ENCODE measurements at regions not wholly inside any gene's neighbourhood (a gene's known extent, or its start where the extent isn't known, plus 50 kb on each side); places are given as distances from the start of the nearest gene placed in this dataset.
"Not testable (repeated sequence)": the region's sequence is repeated elsewhere in the genome, so short reads cannot be mapped to it uniquely, and the experiment has no call there.

GRCh38 chr12:114501474-114501807 is 95.5 kb upstream of the TBX5 start:
- DNase-seq (ENCODE audit: low read depth) = no peak

- no peak for DNase-seq (ENCODE audit: low read depth)
Observed at GRCh38 chr12:114500775-114501473, 95.0 kb upstream of the TBX5 start.

DNA sequence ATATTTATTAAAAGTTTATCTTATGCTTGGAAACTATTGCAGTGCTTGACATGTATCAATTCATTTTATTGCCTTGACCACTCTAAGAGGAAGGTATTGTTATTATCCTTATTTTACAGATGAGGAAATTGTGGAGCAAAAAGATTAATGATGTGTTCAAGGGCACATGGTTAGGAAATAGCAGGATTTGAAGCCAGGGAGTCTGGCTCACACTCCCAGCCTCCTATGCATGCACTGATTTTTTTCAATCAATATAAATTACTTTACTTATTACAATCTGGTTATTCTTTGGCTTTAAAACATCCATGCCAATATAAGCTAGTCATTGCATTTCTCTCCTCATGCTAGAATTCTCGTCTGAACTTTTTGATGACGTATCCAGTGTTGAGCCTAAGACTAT is 94.2 kb upstream of the TBX5 start:
- DNase-seq (ENCODE audit: low read depth) = no peak

DNA sequence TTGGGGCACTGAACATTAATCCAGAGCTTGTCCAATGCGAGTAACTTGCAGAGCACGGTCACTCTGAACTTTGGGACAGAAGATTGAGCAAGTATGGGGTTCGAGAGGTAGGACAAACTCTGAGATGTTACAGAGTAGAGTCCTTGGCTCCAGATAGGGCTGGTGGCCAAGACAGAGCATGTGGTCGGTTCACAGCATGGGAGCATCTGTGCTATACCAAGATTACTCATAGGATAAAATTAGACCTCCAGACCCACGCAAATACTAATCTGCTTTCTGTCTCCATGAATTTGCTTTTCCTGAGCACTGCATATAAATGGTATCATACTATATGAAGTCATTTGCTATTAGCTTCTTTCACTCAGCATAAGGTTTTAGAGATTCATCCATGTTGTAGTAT is 93.4 kb upstream of the TBX5 start:
- no peak for DNase-seq (ENCODE audit: low read depth)

- DNase-seq (ENCODE audit: low read depth) = no peak
Observed at GRCh38 chr12:114491916-114492315, 86.0 kb upstream of the TBX5 start.

DNA sequence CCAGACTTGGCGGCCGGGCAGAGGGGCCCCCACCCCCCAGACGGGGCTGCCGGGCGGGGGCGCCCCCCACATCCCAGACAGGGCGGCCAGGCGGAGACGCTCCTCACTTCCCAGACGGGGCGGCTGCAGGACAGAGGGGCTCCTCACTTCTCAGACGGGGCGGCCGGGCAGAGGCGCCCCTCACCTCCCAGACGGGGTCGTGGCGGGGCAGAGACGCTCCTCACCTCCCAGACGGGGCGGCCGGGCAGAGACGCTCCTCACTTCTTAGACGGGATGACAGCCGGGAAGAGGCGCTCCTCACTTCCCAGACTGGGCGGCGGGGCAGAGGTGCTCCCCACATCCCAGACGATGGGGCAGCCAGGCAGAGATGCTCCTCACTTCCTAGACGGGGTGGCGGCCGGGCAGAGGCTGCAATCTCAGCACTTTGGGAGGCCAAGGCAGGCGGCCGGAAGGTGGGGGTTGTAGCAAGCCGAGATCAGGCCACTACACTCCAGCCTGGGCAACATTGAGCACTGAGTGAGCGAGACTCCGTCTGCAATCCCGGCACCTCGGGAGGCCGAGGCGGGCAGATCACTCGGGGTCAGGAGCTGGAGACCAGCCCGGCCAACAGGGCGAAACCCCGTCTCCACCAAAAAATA is 79.0 kb upstream of the TBX5 start:
- DNase-seq (ENCODE audit: low read depth) = not testable (repeated sequence)

GRCh38 chr12:114483996-114484395 is 78.1 kb upstream of the TBX5 start:
- DNase-seq (ENCODE audit: low read depth) = no peak

GRCh38 chr12:114481200-114481535 is 75.2 kb upstream of the TBX5 start:
- no peak for DNase-seq (ENCODE audit: low read depth)

DNA sequence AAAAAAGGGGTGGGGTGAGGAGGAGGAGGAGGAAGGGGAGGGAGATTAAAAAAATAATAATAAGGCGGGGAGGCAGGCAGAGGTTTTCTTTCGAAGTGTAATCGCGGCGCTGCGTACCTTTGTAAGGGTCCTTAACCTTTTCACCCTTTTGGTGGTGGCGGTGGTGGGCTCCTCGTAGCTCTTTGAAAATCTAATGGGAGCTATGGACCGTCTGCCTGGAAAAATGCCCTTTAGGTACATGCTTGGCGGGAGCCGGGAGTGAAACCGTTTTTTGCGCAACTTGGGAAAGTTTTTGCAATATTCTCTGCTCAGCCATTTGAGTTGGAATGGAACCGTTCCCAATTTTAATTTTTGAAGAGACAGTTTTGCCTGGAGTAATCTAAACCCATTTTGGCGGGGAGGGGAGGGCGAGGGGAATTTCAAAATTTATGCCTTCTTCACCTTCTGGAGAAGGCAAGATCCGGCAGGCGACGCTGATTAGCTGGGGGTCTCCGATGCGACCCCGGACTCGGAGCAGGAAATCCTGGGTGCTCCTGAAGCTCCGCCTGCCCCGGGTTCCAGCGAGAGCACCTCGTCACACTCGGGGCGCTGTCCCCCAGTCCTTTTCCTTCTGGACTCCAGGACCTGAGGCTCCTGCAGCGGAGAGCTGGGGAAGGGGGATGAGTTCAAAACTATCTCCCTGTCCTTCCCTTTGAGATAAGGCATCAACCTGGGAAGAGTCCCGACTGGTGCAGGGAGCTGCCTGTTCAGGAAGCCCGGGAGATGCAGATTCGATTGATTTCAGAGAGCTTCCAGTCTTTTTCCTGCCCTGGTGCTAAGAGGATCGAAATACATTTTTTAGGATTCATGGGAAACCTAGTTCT is 74.6 kb upstream of the TBX5 start:
- DNase-seq (ENCODE audit: low read depth) = no peak

DNA sequence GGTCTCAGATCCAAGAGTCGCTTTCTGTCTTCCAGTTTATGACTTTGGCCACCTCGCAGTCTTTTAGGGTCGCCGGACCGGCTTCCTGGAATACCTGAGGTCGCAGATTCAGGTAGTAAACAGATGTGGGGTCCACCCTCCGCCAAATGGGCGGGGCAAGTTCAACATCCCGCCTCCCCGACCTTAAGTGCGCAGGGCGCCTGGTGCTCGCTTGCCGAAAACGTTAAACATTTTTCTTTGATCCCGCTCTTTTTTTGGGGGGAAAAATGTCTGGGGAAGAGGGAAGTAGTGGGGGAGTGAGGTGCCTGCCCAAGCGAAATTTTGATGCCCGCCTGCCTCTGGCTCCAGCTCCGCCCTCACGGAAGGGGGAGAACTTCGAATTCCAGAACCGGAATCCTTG is 73.9 kb upstream of the TBX5 start:
- no peak for DNase-seq (ENCODE audit: low read depth)

DNA sequence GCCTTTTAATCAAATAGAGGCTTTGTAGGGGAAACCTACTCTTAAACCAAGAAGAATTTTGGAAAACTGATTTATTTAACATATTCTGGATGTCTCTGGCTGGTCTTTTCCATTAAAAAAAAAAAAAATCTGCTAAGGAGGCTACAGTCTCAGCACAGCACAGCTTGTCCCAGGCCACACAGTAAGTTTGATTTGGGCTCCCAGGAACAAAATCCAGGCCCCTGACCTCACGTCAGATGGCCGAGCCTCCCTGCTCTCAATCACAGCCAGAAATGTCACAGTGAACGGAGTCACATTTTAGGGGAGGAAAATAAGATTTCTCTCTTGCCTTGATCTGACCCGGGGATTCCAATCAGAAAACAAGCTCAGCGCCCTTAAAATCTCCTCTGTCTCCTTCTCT is 72.9 kb upstream of the TBX5 start:
- DNase-seq (ENCODE audit: low read depth) = no peak

DNA sequence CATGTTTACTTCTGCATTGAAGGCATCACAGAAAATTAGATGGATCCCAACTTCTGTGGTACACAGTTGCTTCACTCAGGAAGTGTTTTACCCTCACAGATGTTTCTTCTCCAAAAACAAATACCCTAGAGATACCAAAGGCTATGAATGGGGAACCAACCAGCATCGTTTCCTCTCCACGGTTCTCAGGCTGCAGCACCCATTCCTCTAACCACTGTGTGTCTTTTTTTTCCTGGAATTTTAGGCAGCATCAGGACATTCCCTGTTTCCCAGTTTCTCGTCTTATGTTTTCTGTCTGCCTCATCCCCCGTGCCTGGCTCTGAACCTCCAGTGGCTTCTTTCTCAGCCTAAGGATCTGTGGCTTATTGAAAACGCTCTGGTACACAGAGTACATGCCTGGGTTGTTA is 72.0 kb upstream of the TBX5 start:
- no peak for DNase-seq (ENCODE audit: low read depth)

- DNase-seq (ENCODE audit: low read depth) = no peak
Observed at GRCh38 chr12:114476159-114476558, 70.2 kb upstream of the TBX5 start.

DNA sequence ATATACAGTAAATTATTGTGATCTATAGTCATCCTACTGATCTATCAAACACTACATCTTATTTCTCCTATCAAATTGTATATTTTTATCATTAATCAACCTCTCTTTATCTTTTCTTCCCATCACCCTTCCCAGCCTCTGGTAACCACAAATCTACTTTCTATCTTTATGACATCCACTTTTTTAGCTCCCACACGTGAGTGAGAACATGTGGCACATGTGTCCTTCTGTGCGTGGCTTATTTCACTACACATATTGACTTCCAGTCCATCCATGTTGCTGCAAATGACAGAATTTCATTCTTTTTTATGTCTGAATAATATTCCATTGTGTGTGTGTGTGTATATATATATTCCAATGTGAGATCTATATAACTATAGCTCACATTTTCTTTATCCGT is 67.8 kb upstream of the TBX5 start:
- no peak for DNase-seq (ENCODE audit: low read depth)

DNA sequence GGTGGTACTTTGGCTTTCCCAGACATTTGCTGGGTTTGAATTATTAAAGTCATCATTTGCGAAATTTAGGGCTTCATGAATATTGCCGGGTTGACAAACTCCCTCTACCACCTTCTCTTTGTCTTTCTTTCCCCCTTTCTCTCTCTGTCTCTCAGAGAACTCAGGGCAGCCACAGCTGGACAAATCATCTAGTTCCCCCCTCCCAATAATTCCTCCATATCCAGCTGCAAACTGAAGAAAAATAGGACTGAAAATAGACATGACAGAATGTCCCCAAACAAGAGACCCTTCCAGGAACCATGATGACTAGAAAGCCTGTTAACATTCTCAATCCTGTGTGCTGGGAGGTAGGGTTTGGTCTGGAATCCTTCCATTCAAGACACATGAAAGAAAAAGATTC is 67.1 kb upstream of the TBX5 start:
- DNase-seq (ENCODE audit: low read depth) = no peak

DNA sequence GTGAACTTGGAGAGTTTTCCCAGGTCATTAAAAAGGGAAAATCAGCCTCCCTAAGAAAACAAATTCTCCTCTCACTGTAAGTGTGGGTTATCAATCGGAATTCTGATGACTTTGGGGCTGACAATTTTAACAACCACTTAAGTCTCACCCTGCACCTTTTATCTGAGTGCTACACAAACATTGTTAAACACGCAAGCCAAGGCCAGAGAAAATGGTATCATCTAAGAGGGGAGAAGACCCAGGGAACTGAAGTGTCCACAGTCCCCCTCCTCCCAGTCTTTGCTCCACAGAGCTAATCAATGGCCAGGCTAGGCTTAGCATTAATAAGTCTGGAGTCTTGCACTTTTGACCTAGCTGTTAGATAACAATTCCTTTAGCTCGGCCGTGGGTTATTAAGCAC is 51.7 kb upstream of the TBX5 start:
- DNase-seq (ENCODE audit: low read depth) = no peak

Measured in fibroblast of the conjunctiva (primary cell).